Mucosa of descending colon (tissue), 3 donors: ENCODE measurements at regions not wholly inside any gene's neighbourhood (a gene's known extent, or its start where the extent isn't known, plus 50 kb on each side); places are given as distances from the start of the nearest gene placed in this dataset.

Source experiments
- ATAC-seq: fragments of 200-7000 bp; cut with Tn5 transposase; one replicate; pipeline ENCODE4 v1.9.1; 2020; ENCODE audit warnings: mild to moderate bottlenecking, moderate library complexity
- DNase-seq, 3 donors: peaks; one replicate each; pipeline ENCODE4 v3.0.0-alpha.2; 2020
- H3K36me3 ChIP-seq: fragments of 200-600 bp; one replicate; pipeline ENCODE4 v1.8.0; 2021; ENCODE audit warnings: low read depth, mild to moderate bottlenecking
- H3K4me1 ChIP-seq: fragments of 200-600 bp; one replicate; pipeline ENCODE4 v1.8.0; 2021; ENCODE audit warnings: low read depth, mild to moderate bottlenecking
- H3K4me3 ChIP-seq: fragments of 200-600 bp; one replicate; pipeline ENCODE4 v1.8.0; 2021; ENCODE audit warnings: mild to moderate bottlenecking
- H3K9me3 ChIP-seq: fragments of 200-600 bp; one replicate; pipeline ENCODE4 v1.8.0; 2021; ENCODE audit warnings: mild to moderate bottlenecking
- intact Hi-C, 2 donors: fragments of 100-400 bp; cut with DNase I in 1 of 2; cut with micrococcal nuclease in 1 of 2; formaldehyde crosslinking; loops; one replicate each; pipeline versions ENCODE4 v1.11.0 to v1.11.1; 2022; cut with DNase I, micrococcal nuclease
- TF ChIP-seq, protein P1 (sequence below): fragments of 200-600 bp; IDR thresholded peaks from one replicate; pipeline ENCODE4 v1.8.0; 2022; ENCODE audit warnings: antibody characterized with exemption, mild to moderate bottlenecking
- donor health status: DM: no; HTN: no; CAD: no; lungs with moderate emphysema.
- donor health status: DM: no; HTN: no; CAD: no.
- donor health status: DM: no; HTN: yes; CAD: no.

DNA sequence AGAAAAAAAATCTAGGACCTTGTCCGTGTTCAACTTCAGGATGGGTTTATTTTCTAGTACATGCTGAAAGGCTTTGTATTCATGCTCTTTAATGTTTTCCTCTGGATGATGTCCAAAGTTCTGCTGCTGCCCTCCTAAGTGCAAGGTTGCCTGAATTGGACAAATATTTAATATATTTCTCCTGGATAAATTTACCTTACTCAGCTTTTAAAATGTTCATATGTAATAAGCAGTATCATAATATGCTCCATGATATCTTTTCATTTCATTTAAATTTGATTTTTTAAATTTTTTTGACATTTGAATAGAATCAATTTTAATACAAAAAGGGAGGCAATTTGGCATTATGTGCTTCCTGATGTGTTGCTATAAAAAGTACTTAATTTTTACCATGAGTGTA is 95.9 kb upstream of the SLC25A13 start:
- Histone ChIP-seq H3K36me3 (no peaks in the 10 kb centered on the region), H3K9me3 (no peaks in the 10 kb centered on the region), H3K4me1 (no peaks in the 10 kb centered on the region), H3K4me3 (no peak overlapping the region)
- ATAC-seq (no peak), DNase-seq (no peak)
- intact Hi-C loops: no loop called here
- TF ChIP-seq, protein P1, sequence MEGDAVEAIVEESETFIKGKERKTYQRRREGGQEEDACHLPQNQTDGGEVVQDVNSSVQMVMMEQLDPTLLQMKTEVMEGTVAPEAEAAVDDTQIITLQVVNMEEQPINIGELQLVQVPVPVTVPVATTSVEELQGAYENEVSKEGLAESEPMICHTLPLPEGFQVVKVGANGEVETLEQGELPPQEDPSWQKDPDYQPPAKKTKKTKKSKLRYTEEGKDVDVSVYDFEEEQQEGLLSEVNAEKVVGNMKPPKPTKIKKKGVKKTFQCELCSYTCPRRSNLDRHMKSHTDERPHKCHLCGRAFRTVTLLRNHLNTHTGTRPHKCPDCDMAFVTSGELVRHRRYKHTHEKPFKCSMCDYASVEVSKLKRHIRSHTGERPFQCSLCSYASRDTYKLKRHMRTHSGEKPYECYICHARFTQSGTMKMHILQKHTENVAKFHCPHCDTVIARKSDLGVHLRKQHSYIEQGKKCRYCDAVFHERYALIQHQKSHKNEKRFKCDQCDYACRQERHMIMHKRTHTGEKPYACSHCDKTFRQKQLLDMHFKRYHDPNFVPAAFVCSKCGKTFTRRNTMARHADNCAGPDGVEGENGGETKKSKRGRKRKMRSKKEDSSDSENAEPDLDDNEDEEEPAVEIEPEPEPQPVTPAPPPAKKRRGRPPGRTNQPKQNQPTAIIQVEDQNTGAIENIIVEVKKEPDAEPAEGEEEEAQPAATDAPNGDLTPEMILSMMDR: no peak

DNA sequence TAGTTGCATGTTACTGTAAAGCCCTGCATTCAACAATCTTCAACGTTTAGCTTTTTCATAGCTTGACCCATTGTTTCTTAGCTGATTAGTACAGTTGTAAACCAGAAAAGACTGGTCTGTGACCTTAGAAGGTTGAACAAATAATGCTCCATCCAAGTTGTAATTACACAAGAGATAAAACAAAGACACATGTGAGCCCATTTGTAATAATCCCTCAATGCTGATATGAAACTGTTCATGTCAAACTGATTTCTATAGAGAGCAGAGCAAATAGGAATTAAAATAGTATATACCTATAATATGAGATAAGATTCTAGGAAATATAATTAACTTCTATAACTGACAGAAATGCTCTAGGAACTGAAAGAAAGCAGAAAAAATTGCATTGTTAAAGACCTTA is 94.7 kb upstream of the SLC25A13 start:
- intact Hi-C loops: no loop called here
- Histone ChIP-seq H3K36me3 (no peaks in the 10 kb centered on the region), H3K4me1 (no peaks in the 10 kb centered on the region), H3K9me3 (no peaks in the 10 kb centered on the region), H3K4me3 (no peak overlapping the region)
- ATAC-seq: no peak
- TF ChIP-seq, protein P1: no peak
- DNase-seq: no peak

DNA sequence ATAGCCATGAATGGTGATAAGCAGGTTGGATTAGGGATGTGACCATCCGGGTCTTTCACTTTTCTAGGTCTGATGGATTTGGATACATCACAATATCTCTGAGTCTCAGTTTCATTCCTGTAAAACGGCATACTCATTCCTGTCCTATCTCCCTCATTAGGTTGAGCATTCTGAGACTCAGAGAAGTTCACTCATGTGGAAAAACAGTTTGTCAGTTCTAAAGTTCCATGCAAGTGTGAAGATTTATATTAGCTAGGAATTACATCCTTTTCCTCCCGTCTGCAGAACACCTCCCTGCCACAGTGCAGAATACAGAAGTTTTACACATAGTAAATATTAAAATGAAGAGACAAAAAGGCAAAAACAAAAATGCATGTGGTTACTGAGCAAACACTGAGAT is 94.2 kb upstream of the SLC25A13 start:
- intact Hi-C loops: no loop called here
- H3K4me3 ChIP-seq: no peak overlapping the region
- DNase-seq (no peak), ATAC-seq (no peak)
- no peaks in the 10 kb centered on the region for H3K4me1 ChIP-seq
- no peaks in the 10 kb centered on the region for H3K36me3 ChIP-seq
- TF ChIP-seq, protein P1: no peak
- H3K9me3 ChIP-seq: no peaks in the 10 kb centered on the region

DNA sequence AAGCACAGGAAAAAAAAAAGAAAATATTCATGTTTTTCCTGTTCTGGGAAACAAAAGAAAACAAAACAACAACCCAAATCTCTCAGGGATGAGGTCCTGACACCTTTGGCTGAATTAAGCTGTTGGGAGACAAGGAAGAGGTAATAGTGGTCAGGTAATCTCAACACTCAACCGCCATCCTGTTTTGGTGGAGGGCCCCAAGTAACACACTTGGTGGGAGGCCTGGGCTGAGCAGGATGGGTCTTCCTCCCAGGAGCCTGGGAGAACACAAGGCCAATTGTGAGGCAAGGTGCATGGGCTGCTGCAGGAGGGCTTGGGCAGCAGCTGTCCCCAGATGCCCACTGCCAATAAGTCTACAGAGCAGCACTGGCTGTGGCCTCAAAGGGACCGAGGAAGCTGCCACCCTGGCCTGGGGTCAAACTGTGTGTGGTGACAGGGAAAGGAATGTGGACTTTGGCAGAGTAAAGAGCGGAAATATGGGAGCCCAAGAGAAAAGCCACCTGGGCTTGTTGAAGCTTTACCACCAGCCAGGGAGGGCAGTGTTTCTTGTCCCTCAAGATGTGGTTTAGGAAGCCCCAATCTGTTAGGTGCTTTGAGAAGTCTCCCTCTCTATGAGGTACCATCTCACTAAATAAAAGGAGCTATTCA is 93.5 kb upstream of the SLC25A13 start:
- intact Hi-C loops: no loop called here
- DNase-seq (no peak), ATAC-seq (no peak)
- no peak overlapping the region for H3K4me3 ChIP-seq
- TF ChIP-seq, protein P1: no peak
- no peaks in the 10 kb centered on the region for H3K36me3 ChIP-seq
- no peaks in the 10 kb centered on the region for H3K9me3 ChIP-seq
- H3K4me1 ChIP-seq: no peaks in the 10 kb centered on the region

DNA sequence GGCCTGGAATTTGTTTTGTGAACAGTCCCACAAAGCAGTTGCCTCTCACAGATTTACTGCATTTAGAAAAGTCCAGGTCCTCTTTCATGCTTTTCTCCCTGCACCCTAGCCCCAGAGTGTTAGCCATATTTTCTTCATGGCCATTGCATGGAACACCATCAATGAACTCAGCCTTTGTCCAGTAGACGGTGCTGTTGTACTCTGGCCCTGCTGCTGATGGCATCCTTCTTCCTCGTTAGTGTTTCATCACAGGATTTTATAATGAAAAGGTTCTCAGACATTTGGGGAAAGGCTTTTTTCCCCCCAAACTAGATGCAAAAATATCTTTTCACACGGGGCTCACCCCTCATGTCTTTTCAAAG is 93.0 kb upstream of the SLC25A13 start:
- intact Hi-C loops: no loop called here
- DNase-seq: peak in 1 of 3 donors; percentile 50

More for the DNA sequence above, 93.0 kb upstream of the SLC25A13 start:
- peak; percentile 73 for ATAC-seq
- no peaks in the 10 kb centered on the region for H3K36me3 ChIP-seq
- H3K9me3 ChIP-seq: no peaks in the 10 kb centered on the region
- H3K4me3 ChIP-seq: no peak overlapping the region
- TF ChIP-seq, protein P1: no peak
- no peaks in the 10 kb centered on the region for H3K4me1 ChIP-seq
